ENCODE measurements at regions not wholly inside any gene's neighbourhood (a gene's known extent, or its start where the extent isn't known, plus 50 kb on each side); places are given as distances from the start of the nearest gene placed in this dataset.
"Not testable (repeated sequence)": the region's sequence is repeated elsewhere in the genome, so short reads cannot be mapped to it uniquely, and the experiment has no call there.

GRCh38 chr5:67723873-67724272, 491.7 kb upstream of the PIK3R1 start:
- no peak overlapping the region for H3K4me3 ChIP-seq (ENCODE audit: low read depth, low read length)
- no peaks in the 10 kb centered on the region for H3K27me3 ChIP-seq (ENCODE audit: insufficient read depth, low read depth, severe bottlenecking)
- H3K36me3 ChIP-seq, result no peaks in the 10 kb centered on the region
- no peak for DNase-seq
- TF ChIP-seq CTCF (IDR thresholded peaks at IDR 0.05; ENCODE audit: low read depth, low read length), result no peak
- H3K9me3 ChIP-seq (ENCODE audit: severe bottlenecking), result no peaks in the 10 kb centered on the region
- H3K27ac ChIP-seq, result no peak overlapping the region

- not testable (repeated sequence) for H3K27ac ChIP-seq; H3K36me3 ChIP-seq; H3K9me3 ChIP-seq (ENCODE audit: severe bottlenecking); H3K27me3 ChIP-seq (ENCODE audit: insufficient read depth, low read depth, severe bottlenecking); DNase-seq; H3K4me3 ChIP-seq (ENCODE audit: low read depth, low read length)
Observed at GRCh38 chr5:67722582-67722981, 493.0 kb upstream of the PIK3R1 start.

GRCh38 chr5:67720162-67720772, 495.3 kb upstream of the PIK3R1 start:
- Histone ChIP-seq H3K9me3 (ENCODE audit: severe bottlenecking) (no peaks in the 10 kb centered on the region), H3K4me3 (ENCODE audit: low read depth, low read length) (no peak overlapping the region), H3K27ac (no peak overlapping the region), H3K27me3 (ENCODE audit: insufficient read depth, low read depth, severe bottlenecking) (no peaks in the 10 kb centered on the region), H3K36me3 (no peaks in the 10 kb centered on the region)
- TF ChIP-seq CTCF (IDR thresholded peaks at IDR 0.05; ENCODE audit: low read depth, low read length), result no peak
- no peak for DNase-seq

- H3K36me3 ChIP-seq, result no peaks in the 10 kb centered on the region
- H3K4me3 ChIP-seq (ENCODE audit: low read depth, low read length), result no peak overlapping the region
- no peaks in the 10 kb centered on the region for H3K27me3 ChIP-seq (ENCODE audit: insufficient read depth, low read depth, severe bottlenecking)
- no peak for DNase-seq
- no peaks in the 10 kb centered on the region for H3K9me3 ChIP-seq (ENCODE audit: severe bottlenecking)
- no peak for TF ChIP-seq CTCF (IDR thresholded peaks at IDR 0.05; ENCODE audit: low read depth, low read length)
- H3K27ac ChIP-seq, result no peak overlapping the region
Observed at GRCh38 chr5:67702008-67702407, 505.4 kb upstream of the CD180 start.

GRCh38 chr5:67699560-67699959, 503.0 kb upstream of the CD180 start:
- no peak for TF ChIP-seq CTCF (IDR thresholded peaks at IDR 0.05; ENCODE audit: low read depth, low read length)
- no peaks in the 10 kb centered on the region for H3K36me3 ChIP-seq
- no peak for DNase-seq
- no peaks in the 10 kb centered on the region for H3K27me3 ChIP-seq (ENCODE audit: insufficient read depth, low read depth, severe bottlenecking)
- H3K9me3 ChIP-seq (ENCODE audit: severe bottlenecking), result no peaks in the 10 kb centered on the region
- H3K4me3 ChIP-seq (ENCODE audit: low read depth, low read length), result no peak overlapping the region
- no peak overlapping the region for H3K27ac ChIP-seq

- H3K4me3 ChIP-seq (ENCODE audit: low read depth, low read length), result no peak overlapping the region
- H3K36me3 ChIP-seq, result no peaks in the 10 kb centered on the region
- DNase-seq, result no peak
- H3K27ac ChIP-seq, result no peak overlapping the region
- H3K9me3 ChIP-seq (ENCODE audit: severe bottlenecking), result no peaks in the 10 kb centered on the region
- TF ChIP-seq CTCF (IDR thresholded peaks at IDR 0.05; ENCODE audit: low read depth, low read length), result no peak
- no peaks in the 10 kb centered on the region for H3K27me3 ChIP-seq (ENCODE audit: insufficient read depth, low read depth, severe bottlenecking)
Observed at GRCh38 chr5:67696446-67696845, 499.8 kb upstream of the CD180 start.

Data from WERI-Rb-1 (cell line).